OCI-LY1 (cell line): ENCODE measurements at regions not wholly inside any gene's neighbourhood (a gene's known extent, or its start where the extent isn't known, plus 50 kb on each side); places are given as distances from the start of the nearest gene placed in this dataset.

Experiments used
- H2AFZ ChIP-seq: fragments of 200-600 bp; sonication (generic), shearing (Covaris generic); 2 replicates; pipeline ENCODE4 v1.6.0; 2014; ENCODE audit warnings: antibody characterized with exemption, mild to moderate bottlenecking, low read length
- H3F3A ChIP-seq: fragments of 200-600 bp; sonication (generic), shearing (Covaris generic); 2 replicates; pipeline ENCODE4 v1.6.0; 2014; ENCODE audit warnings: mild to moderate bottlenecking, antibody characterized with exemption, low read length, moderate library complexity; ENCODE audit not compliant: insufficient read depth
- H3K27ac ChIP-seq: fragments of 200-600 bp; sonication (generic); 2 replicates; pipeline ENCODE4 v1.5.1; 2014; ENCODE audit warnings: low read length, mixed run types, mild to moderate bottlenecking, low read depth; ENCODE audit not compliant: poor library complexity, severe bottlenecking
- H3K27me3 ChIP-seq: fragments of 200-600 bp; sonication (generic); 2 replicates; pipeline ENCODE4 v1.6.0; 2014; ENCODE audit warnings: antibody characterized with exemption, mild to moderate bottlenecking, low read length, moderate library complexity; ENCODE audit not compliant: insufficient read depth
- H3K36me3 ChIP-seq: fragments of 200-600 bp; sonication (generic); 2 replicates; pipeline ENCODE4 v1.6.1; 2014; ENCODE audit warnings: mild to moderate bottlenecking, antibody characterized with exemption, low read length, moderate library complexity, mixed read lengths; ENCODE audit not compliant: insufficient read depth
- H3K4me1 ChIP-seq: fragments of 200-600 bp; sonication (generic); 2 replicates; pipeline ENCODE4 v1.5.1; 2014; ENCODE audit warnings: mild to moderate bottlenecking, low read length, moderate library complexity; ENCODE audit not compliant: insufficient read depth, severe bottlenecking
- H3K4me2 ChIP-seq: fragments of 200-600 bp; sonication (generic), shearing (Covaris generic); 2 replicates; pipeline ENCODE4 v1.6.1; 2014; ENCODE audit warnings: low read length
- H3K4me3 ChIP-seq: fragments of 200-600 bp; sonication (generic); 2 replicates; pipeline ENCODE4 v1.5.1; 2014; ENCODE audit warnings: low read length, low read depth, mild to moderate bottlenecking, mixed read lengths; ENCODE audit not compliant: poor library complexity, severe bottlenecking
- H3K79me2 ChIP-seq: fragments of 200-600 bp; shearing (Covaris generic); 2 replicates; pipeline ENCODE4 v1.6.1; 2016; ENCODE audit warnings: mixed run types, low read length, mixed read lengths; ENCODE audit not compliant: insufficient read depth
- H3K9ac ChIP-seq: fragments of 200-600 bp; sonication (generic), shearing (Covaris generic); 2 replicates; pipeline ENCODE4 v1.6.1; 2014; ENCODE audit warnings: mild to moderate bottlenecking, low read length, mixed read lengths
- H3K9me2 ChIP-seq: fragments of 200-600 bp; sonication (generic), shearing (Covaris generic); 2 replicates; pipeline ENCODE4 v1.6.1; 2014; ENCODE audit warnings: low read depth, mild to moderate bottlenecking, low read length, mixed read lengths
- H3K9me3 ChIP-seq: fragments of 200-600 bp; shearing (Covaris generic); 2 replicates; pipeline ENCODE4 v1.6.1; 2014; ENCODE audit warnings: low read length, mixed read lengths
- H4K20me1 ChIP-seq: fragments of 200-600 bp; sonication (generic), shearing (Covaris generic); 2 replicates; pipeline ENCODE4 v1.6.0; 2016; ENCODE audit warnings: mild to moderate bottlenecking, low read length; ENCODE audit not compliant: insufficient read depth
- CTCF ChIP-seq: fragments of 200-600 bp; sonication (generic), shearing (Covaris generic); IDR thresholded peaks from 2 replicates; pipeline ENCODE4 v1.5.1; 2017; ENCODE audit warnings: mild to moderate bottlenecking, antibody characterized with exemption, low read length, moderate library complexity, mixed read lengths
- EZH2 ChIP-seq: fragments of 200-600 bp; sonication (generic), shearing (Covaris generic); IDR thresholded peaks from 2 replicates; pipeline ENCODE4 v1.8.0; 2017; ENCODE audit warnings: borderline replicate concordance, mixed run types, mild to moderate bottlenecking, antibody characterized with exemption, low read length, moderate library complexity, mixed read lengths

- H3K4me3 ChIP-seq: no peak overlapping the region
- H3K9ac ChIP-seq: no peak overlapping the region
- no peaks in the 10 kb centered on the region for H3K9me3 ChIP-seq
- H3K4me1 ChIP-seq: no peaks in the 10 kb centered on the region
- H3K36me3 ChIP-seq: no peaks in the 10 kb centered on the region
- H3K79me2 ChIP-seq: no peaks in the 10 kb centered on the region
- H4K20me1 ChIP-seq: no peaks in the 10 kb centered on the region
- 0 out of 2 replicates have a peak, but pooled peaks cover 4% of the 10 kb centered on the region for H3K27me3 ChIP-seq
- TF ChIP-seq CTCF (no peak), EZH2 (no peak)
- no peaks in the 10 kb centered on the region for H3F3A ChIP-seq
- no peak overlapping the region for H3K27ac ChIP-seq
- H3K9me2 ChIP-seq: no peaks in the 10 kb centered on the region
- no peak overlapping the region for H3K4me2 ChIP-seq
- no peak overlapping the region for H2AFZ ChIP-seq
Observed at GRCh38 chr7:121572615-121573014, 176.5 kb upstream of the FAM3C start.

GRCh38 chr7:121570365-121570764 is 174.3 kb upstream of the FAM3C start:
- Histone ChIP-seq H4K20me1 (no peaks in the 10 kb centered on the region), H3K9ac (no peak overlapping the region), H3K36me3 (no peaks in the 10 kb centered on the region), H3K4me1 (no peaks in the 10 kb centered on the region), H3K9me2 (no peaks in the 10 kb centered on the region), H3K27me3 (0 out of 2 replicates have a peak, but pooled peaks cover 4% of the 10 kb centered on the region), H3K27ac (no peak overlapping the region), H3K4me2 (no peak overlapping the region), H3F3A (no peaks in the 10 kb centered on the region), H2AFZ (no peak overlapping the region), H3K9me3 (no peaks in the 10 kb centered on the region), H3K4me3 (no peak overlapping the region), H3K79me2 (no peaks in the 10 kb centered on the region)
- TF ChIP-seq EZH2 (no peak), CTCF (no peak)

GRCh38 chr7:121563177-121563576 is 167.1 kb upstream of the FAM3C start:
- no peak overlapping the region for H3K27ac ChIP-seq

More at GRCh38 chr7:121563177-121563576, 167.1 kb upstream of the FAM3C start:
- Histone ChIP-seq H4K20me1 (no peaks in the 10 kb centered on the region), H3K4me2 (no peak overlapping the region), H3K4me1 (no peaks in the 10 kb centered on the region), H3K4me3 (no peak overlapping the region), H2AFZ (no peak overlapping the region), H3K36me3 (no peaks in the 10 kb centered on the region), H3F3A (no peaks in the 10 kb centered on the region), H3K79me2 (no peaks in the 10 kb centered on the region), H3K9me3 (no peaks in the 10 kb centered on the region), H3K9me2 (no peaks in the 10 kb centered on the region), H3K27me3 (no peaks in the 10 kb centered on the region), H3K9ac (no peak overlapping the region)
- TF ChIP-seq CTCF (no peak), EZH2 (no peak)
